CD4-positive, alpha-beta T cell (primary cell): ENCODE measurements at regions not wholly inside any gene's neighbourhood (a gene's known extent, or its start where the extent isn't known, plus 50 kb on each side); places are given as distances from the start of the nearest gene placed in this dataset.

Experiments
- ATAC-seq: fragments of 200-7000 bp; cut with Tn5 transposase; one replicate; pipeline ENCODE4 v1.10.0; 2022; ENCODE audit warnings: mild to moderate bottlenecking; ENCODE audit not compliant: poor library complexity
- CTCF ChIA-PET: fragments of 350-600 bp; sonication (Branson Sonifier 250); formaldehyde crosslinking; loops from one replicate; lab custom pipeline; 2021; ENCODE audit warnings: antibody characterized with exemption, inconsistent platforms; lab: Charles Lee
- POLR2A ChIA-PET: fragments of 350-600 bp; sonication (Branson Sonifier 250); formaldehyde crosslinking; loops from one replicate; lab custom pipeline; 2021; ENCODE audit warnings: antibody characterized with exemption, inconsistent platforms; lab: Charles Lee
- DNase-seq, 14 experiments: peaks; one replicate each; pipeline ENCODE4 v3.0.0-alpha.2; 2013 to 2020; ENCODE audit warnings: mixed read lengths in 2 of 14
- H3K27ac ChIP-seq, 2 donors: one replicate each; pipeline versions ENCODE4 v1.5.1 to v1.7.0; 2013; ENCODE audit warnings: low read length in 2 of 2, low read depth in 1 of 2, mild to moderate bottlenecking in 1 of 2
- H3K27me3 ChIP-seq, 2 experiments: 1 replicate in 1 of 2; 2 replicates in 1 of 2; pipeline versions ENCODE4 v1.6.1 to v1.7.0; 2013; ENCODE audit warnings: low read length in 2 of 2, control low read depth in 1 of 2, mild to moderate bottlenecking in 1 of 2, moderate library complexity in 1 of 2; ENCODE audit not compliant: insufficient read depth in 2 of 2, control insufficient read depth in 1 of 2
- H3K36me3 ChIP-seq: one replicate; pipeline ENCODE4 v1.6.1; 2013; ENCODE audit warnings: low read length, control low read depth; ENCODE audit not compliant: insufficient read depth
- H3K4me1 ChIP-seq: one replicate; pipeline ENCODE4 v1.6.1; 2013; ENCODE audit warnings: low read length, control low read depth; ENCODE audit not compliant: insufficient read depth
- H3K4me3 ChIP-seq: one replicate; pipeline ENCODE4 v1.5.1; 2013; ENCODE audit warnings: mild to moderate bottlenecking, low read length, moderate library complexity
- H3K9me3 ChIP-seq, 2 experiments: 1 replicate in 1 of 2; 2 replicates in 1 of 2; pipeline versions ENCODE4 v1.6.1 to v1.7.0; 2013; ENCODE audit warnings: low read length in 2 of 2, mild to moderate bottlenecking in 2 of 2, control low read depth in 1 of 2, moderate library complexity in 1 of 2; ENCODE audit not compliant: control insufficient read depth in 1 of 2, insufficient read depth in 1 of 2
- H3K27ac Mint-ChIP-seq: one replicate; pipeline ENCODE4 v1.8.0; 2020; ENCODE audit warnings: mixed read lengths
- H3K27me3 Mint-ChIP-seq: one replicate; pipeline ENCODE4 v1.8.0; 2021; ENCODE audit warnings: mixed read lengths
- H3K36me3 Mint-ChIP-seq: one replicate; pipeline ENCODE4 v1.8.0; 2021; ENCODE audit warnings: low read depth, mixed read lengths
- H3K4me1 Mint-ChIP-seq: one replicate; pipeline ENCODE4 v1.8.0; 2021; ENCODE audit warnings: low read depth, mixed read lengths
- H3K4me3 Mint-ChIP-seq: one replicate; pipeline ENCODE4 v1.8.0; 2020; ENCODE audit warnings: mild to moderate bottlenecking, mixed read lengths
- H3K9me3 Mint-ChIP-seq: one replicate; pipeline ENCODE4 v1.8.0; 2020; ENCODE audit warnings: mixed read lengths
- intact Hi-C, 2 experiments: fragments of 100-400 bp; cut with DNase I in 1 of 2; cut with micrococcal nuclease in 1 of 2; formaldehyde crosslinking; loops; one replicate each; pipeline versions ENCODE4 v1.15.1 to v1.9.0; 2023 to 2025; cut with DNase I, micrococcal nuclease
- TF ChIP-seq, protein P1 (sequence below): fragments of 200-600 bp; IDR thresholded peaks from one replicate; pipeline ENCODE4 v1.8.0; 2022; ENCODE audit warnings: antibody characterized with exemption, mild to moderate bottlenecking

GRCh38 chr2:196487417-196487816 lies 152.1 kb upstream of the CCDC150 start:
- Histone ChIP-seq H3K9me3 (no peaks in the 10 kb centered on the region), H3K27ac (no peak overlapping the region), H3K36me3 (no peaks in the 10 kb centered on the region), H3K4me3 (no peak overlapping the region), H3K4me1 (no peaks in the 10 kb centered on the region), H3K27me3 (peaks cover 0 to 7% of the 10 kb centered on the region in 2 experiments)
- Mint-ChIP-seq H3K27me3 (peaks cover 43% of the 10 kb centered on the region), H3K4me1 (no peaks in the 10 kb centered on the region), H3K4me3 (no peak overlapping the region), H3K36me3 (no peaks in the 10 kb centered on the region), H3K9me3 (no peaks in the 10 kb centered on the region), H3K27ac (no peak overlapping the region)
- TF ChIP-seq, protein P1, sequence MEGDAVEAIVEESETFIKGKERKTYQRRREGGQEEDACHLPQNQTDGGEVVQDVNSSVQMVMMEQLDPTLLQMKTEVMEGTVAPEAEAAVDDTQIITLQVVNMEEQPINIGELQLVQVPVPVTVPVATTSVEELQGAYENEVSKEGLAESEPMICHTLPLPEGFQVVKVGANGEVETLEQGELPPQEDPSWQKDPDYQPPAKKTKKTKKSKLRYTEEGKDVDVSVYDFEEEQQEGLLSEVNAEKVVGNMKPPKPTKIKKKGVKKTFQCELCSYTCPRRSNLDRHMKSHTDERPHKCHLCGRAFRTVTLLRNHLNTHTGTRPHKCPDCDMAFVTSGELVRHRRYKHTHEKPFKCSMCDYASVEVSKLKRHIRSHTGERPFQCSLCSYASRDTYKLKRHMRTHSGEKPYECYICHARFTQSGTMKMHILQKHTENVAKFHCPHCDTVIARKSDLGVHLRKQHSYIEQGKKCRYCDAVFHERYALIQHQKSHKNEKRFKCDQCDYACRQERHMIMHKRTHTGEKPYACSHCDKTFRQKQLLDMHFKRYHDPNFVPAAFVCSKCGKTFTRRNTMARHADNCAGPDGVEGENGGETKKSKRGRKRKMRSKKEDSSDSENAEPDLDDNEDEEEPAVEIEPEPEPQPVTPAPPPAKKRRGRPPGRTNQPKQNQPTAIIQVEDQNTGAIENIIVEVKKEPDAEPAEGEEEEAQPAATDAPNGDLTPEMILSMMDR = no peak
- DNase-seq (no peak), ATAC-seq (no peak)
- CTCF ChIA-PET = no interaction called here
- intact Hi-C loops = no loop called here
- POLR2A ChIA-PET = no interaction called here

DNA sequence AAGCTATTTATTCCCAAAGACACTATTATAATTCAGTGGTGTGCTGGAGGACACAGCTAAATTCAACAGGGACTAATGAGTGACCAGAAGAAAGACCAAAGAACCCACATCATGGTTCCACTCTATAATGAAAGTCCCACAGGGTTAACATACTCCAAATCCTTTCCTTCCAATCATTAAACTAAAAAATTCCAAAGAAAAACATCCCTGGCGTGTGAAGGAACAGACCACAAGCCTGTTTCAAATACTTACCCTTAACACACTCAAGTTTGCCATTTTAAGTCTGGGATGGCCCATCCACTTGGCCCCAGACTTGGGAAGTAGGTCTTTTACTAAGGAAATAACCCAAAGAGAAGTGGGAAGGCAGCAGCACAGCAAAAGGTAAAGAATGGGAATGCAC lies 150.1 kb upstream of the CCDC150 start:
- no peak overlapping the region for H3K27ac ChIP-seq
- CTCF ChIA-PET = no interaction called here
- intact Hi-C loops = no loop called here

DNA sequence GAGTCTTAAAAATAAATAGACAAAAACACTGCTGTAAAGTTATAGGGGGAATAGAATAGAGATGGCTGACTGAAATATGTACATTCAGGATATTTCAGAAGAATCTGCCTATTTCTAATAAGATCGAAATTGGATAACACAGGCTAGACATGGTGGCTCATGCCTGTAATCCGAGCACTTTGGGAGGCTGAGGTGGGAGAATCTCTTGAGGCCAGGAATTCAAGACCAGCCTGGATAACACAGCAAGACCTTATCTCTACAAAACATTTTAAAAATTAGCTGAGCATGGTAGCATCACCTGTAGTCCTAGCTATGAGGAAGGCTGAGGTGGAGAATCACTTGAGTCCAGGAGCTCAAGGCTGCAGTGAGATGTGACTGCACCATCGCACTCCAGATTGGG lies 146.6 kb upstream of the CCDC150 start:
- Mint-ChIP-seq H3K4me1 (no peaks in the 10 kb centered on the region), H3K27ac (no peak overlapping the region), H3K9me3 (peaks cover 6% of the 10 kb centered on the region), H3K27me3 (peaks cover 28% of the 10 kb centered on the region), H3K4me3 (no peak overlapping the region), H3K36me3 (no peaks in the 10 kb centered on the region)
- CTCF ChIA-PET = no interaction called here
- POLR2A ChIA-PET = no interaction called here
- no peaks in the 10 kb centered on the region for H3K36me3 ChIP-seq
- H3K27me3 ChIP-seq = no peaks in the 10 kb centered on the region
- peaks cover 0 to 3% of the 10 kb centered on the region in 2 experiments for H3K9me3 ChIP-seq
- no peak for ATAC-seq
- no peak for DNase-seq
- intact Hi-C loops = no loop called here
- H3K4me1 ChIP-seq = no peaks in the 10 kb centered on the region
- no peak overlapping the region for H3K27ac ChIP-seq
- H3K4me3 ChIP-seq = no peak overlapping the region
- TF ChIP-seq, protein P1 = no peak

More for the DNA sequence above, 150.1 kb upstream of the CCDC150 start:
- Mint-ChIP-seq H3K36me3 (no peaks in the 10 kb centered on the region), H3K27ac (no peak overlapping the region), H3K9me3 (peaks cover 6% of the 10 kb centered on the region), H3K27me3 (peaks cover 39% of the 10 kb centered on the region), H3K4me1 (no peaks in the 10 kb centered on the region), H3K4me3 (no peak overlapping the region)
- no peaks in the 10 kb centered on the region for H3K36me3 ChIP-seq
- no peak for ATAC-seq
- DNase-seq = no peak
- no peaks in the 10 kb centered on the region for H3K9me3 ChIP-seq
- H3K4me3 ChIP-seq = no peak overlapping the region
- peaks cover 0 to 3% of the 10 kb centered on the region in 2 experiments for H3K27me3 ChIP-seq
- POLR2A ChIA-PET = no interaction called here
- no peaks in the 10 kb centered on the region for H3K4me1 ChIP-seq
- TF ChIP-seq, protein P1 = no peak
